Globus pallidus (tissue), 1 donor: ENCODE measurements at regions not wholly inside any gene's neighbourhood (a gene's known extent, or its start where the extent isn't known, plus 50 kb on each side); places are given as distances from the start of the nearest gene placed in this dataset.

Source experiments
- DNase-seq: peaks from one replicate; pipeline ENCODE4 v3.0.0-alpha.2; 2015; ENCODE audit warnings: low spot score

- no peak for DNase-seq
Measured at GRCh38 chr2:191738003-191738402, 60.1 kb downstream of the NABP1 start.

GRCh38 chr2:191738667-191739066 is 60.7 kb downstream of the NABP1 start:
- DNase-seq: no peak

GRCh38 chr2:191739194-191739593 is 61.3 kb downstream of the NABP1 start:
- no peak for DNase-seq

- DNase-seq: no peak
Measured at GRCh38 chr2:191740016-191740419, 62.1 kb downstream of the NABP1 start.

DNA sequence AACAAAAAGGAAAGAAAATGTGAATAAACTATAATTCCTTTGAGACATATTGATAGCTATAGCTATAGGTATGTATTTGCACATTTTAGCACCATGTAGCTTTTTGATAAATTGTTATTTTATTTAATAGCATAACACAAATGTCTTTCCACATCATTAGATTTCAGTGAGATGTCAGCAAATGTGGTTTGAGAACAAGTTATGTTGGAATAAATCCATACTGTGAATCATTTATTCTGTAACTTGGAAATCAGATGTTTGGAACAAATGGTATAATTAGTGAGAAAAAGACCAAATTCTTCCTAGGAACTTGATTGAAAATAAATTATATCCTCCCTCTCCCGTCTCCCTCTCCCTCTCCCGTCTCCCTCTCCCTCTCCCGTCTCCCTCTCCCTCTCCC is 62.8 kb downstream of the NABP1 start:
- no peak for DNase-seq

- DNase-seq: no peak
Measured at GRCh38 chr2:191746346-191747169, 68.6 kb downstream of the NABP1 start.

DNA sequence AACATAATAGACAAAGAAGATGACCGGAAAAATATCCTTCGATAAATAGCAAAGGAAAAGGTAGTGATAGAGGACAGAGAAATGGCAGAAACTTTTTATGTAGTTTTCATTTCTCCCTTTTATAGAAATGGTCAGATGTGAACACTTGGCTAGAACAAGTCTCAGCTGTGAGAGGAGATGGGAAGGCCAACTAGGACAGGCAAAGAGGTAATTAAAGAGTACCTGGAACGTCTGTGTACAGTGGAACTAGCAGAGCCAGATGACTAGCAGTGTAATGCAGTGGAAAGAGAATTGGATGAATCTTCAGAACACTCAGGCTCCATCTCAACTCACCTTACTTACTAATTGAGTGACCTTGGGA is 69.2 kb downstream of the NABP1 start:
- no peak for DNase-seq

DNA sequence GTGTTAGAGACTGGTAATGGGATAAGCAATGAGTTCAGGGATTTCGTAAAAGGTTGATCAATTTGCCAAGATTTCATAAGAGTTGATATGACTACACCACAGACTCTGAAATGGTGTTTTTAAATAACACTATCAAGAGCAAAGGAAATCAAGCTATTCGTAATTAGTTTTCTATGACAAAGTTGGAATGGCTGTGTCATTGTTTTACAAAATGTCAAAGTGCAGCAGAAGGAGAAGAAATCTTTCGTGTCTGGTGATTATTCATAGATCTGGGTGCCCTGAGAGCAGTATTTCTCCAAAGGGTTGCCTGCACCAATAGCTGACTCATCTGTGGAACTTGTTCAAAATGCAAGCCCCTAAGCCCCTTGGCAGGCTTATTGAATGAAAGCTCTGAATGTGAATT is 70.1 kb downstream of the NABP1 start:
- DNase-seq: no peak

GRCh38 chr2:191748528-191749180 is 70.7 kb downstream of the NABP1 start:
- no peak for DNase-seq

DNA sequence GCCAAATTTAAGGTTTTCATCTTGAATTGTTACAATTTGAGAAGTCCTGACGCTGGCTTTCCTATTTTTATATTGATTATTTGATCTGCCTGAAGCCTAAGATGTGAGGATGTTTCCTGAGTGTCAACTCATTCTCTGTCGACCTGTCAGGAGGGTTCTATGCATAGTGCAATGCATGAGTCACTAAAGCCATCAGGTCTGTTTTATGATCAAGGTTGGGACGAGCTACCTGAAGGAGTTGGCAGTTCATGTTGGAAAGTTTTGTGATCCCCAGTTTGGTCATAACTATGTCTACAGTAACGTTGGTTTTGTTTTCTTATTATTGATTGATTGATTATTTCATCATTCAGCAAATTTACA is 71.2 kb downstream of the NABP1 start:
- DNase-seq: no peak

GRCh38 chr2:191754103-191754502 is 76.2 kb downstream of the NABP1 start:
- no peak for DNase-seq

- DNase-seq: no peak
Measured at GRCh38 chr2:191756761-191757160, 78.8 kb downstream of the NABP1 start.

DNA sequence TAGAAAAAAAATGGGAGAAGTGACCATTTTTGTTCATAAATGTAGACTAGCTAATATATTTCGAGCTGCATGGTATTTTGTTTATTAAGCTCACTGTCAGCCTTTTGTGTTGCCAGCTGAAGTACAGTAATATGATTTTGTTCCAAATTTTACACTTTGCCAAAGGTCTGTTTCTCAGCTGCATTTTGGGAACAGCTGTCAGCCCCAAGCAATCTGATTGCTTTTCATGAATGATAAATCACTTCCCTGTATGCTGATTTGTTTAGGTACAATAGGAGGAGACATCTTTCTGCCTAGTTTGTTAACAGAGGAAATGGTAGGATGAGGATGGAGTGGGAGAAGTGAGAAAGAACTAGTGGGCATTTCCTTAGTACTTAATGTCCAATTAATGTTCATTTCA is 79.3 kb downstream of the NABP1 start:
- DNase-seq: no peak

GRCh38 chr2:191758518-191759507 is 80.9 kb downstream of the NABP1 start:
- peak; percentile 19 for DNase-seq

GRCh38 chr2:191759680-191760079 is 81.7 kb downstream of the NABP1 start:
- DNase-seq: no peak

- no peak for DNase-seq
Measured at GRCh38 chr2:191760655-191761262, 82.8 kb downstream of the NABP1 start.

DNA sequence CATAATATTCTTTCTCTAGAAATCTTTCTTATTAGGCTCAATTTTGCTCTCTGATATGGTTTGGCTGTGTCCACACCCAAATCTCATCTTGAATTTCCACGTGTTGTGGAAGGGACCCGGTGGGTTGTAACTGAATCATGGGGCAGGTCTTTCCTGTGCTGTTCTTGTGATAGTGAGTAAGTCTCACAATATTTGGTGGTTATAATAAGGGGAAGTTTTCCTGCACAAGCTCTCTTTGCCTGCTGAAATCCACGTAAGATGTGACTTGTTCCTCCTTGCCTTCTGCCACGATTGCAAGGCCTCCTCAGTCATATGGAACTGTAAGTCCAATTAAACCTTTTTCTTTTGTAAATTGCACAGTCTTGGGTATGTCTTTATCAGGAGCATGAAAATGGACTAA is 73.8 kb downstream of the CAVIN2 start:
- no peak for DNase-seq

DNA sequence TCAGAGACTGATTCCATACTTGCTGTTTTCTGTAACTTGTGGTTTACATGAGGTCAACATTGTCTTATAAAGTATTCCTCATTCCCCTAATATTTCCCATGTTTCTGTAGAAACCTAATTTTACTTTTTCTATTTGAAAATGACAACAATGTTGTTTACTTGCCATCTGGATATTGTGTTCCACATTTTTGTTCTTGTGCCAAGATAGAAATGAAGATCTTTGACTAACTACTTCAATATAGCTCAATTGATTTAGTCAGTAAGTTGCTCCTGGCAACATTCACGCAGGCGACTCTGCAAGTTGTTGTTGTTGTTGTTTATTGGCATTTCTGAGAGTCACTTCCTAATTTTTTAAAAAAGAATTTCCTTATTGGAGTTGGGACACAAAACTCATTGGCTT is 69.5 kb downstream of the CAVIN2 start:
- DNase-seq: no peak

DNA sequence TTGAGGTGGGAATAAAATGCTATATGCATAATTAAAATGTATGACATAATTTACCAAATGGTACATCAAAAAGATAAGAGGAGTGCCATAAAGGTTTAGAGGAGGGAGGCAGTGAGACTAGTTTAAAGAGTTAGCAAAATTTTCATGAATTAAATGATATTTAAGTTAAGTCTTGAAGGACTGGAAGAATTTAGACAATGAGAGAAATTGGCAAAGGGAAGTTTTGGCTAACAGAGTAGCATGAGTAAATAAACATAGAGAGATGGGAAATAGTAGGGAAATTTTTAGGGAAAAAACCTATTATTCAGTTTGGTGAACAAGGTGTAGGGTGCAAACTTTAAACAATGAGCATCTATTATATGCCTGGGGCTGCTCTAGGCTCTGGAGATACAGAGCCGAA is 68.8 kb downstream of the CAVIN2 start:
- no peak for DNase-seq

DNA sequence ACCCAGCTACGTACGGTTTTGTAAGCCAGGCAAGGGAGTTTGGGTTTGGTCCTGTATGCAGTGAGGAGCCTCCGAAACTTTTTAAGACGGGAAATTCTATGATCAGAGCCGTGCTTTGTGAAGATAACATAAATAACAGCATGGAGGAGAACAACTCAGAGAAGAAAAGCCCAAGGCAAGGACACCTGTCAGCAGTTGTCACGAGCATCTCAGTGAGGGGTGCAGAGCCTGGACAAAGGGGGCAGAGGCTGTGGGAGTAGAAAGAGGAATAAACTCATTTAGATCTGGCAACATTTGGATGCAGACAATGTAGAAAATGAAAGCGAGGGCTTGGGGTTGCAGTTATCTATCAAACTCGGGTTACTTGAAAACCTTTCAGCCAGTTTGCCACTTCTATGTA is 64.5 kb downstream of the CAVIN2 start:
- no peak for DNase-seq

DNA sequence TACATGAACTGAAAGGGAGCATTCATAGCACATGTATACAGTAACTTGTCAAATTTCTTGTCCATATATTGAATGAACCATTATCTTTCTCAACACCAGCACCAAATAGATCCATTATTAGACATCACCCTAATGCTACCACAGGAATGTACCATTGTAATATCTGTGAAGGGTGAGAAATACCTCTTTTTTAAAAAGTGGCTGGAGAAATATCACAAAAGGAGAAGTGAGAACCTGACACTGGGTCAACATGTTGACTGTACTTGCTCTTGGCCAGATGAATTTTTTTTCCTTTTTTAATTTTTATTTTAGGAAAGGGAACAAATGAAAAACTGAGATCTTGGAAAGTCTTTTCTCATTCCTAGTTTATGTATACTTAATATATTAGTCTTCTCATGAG is 63.5 kb downstream of the CAVIN2 start:
- no peak for DNase-seq
